Endothelial cell (in vitro differentiated cells): ENCODE measurements at regions not wholly inside any gene's neighbourhood (a gene's known extent, or its start where the extent isn't known, plus 50 kb on each side); places are given as distances from the start of the nearest gene placed in this dataset.

Source experiments
- DNase-seq: peaks from one replicate; pipeline ENCODE4 v3.0.0; 2021; ENCODE audit warnings: low spot score
- H3K27ac Mint-ChIP-seq: one replicate; pipeline ENCODE4 v1.8.0; 2021; ENCODE audit warnings: mixed read lengths, inconsistent platforms; ENCODE audit not compliant: unreplicated experiment
- H3K27me3 Mint-ChIP-seq: one replicate; pipeline ENCODE4 v1.8.0; 2021; ENCODE audit warnings: mild to moderate bottlenecking, moderate library complexity, mixed read lengths, inconsistent platforms; ENCODE audit not compliant: unreplicated experiment
- H3K36me3 Mint-ChIP-seq: one replicate; pipeline ENCODE4 v1.8.0; 2021; ENCODE audit warnings: mild to moderate bottlenecking, low read depth, mixed read lengths, inconsistent platforms; ENCODE audit not compliant: unreplicated experiment
- H3K4me1 Mint-ChIP-seq: one replicate; pipeline ENCODE4 v1.8.0; 2021; ENCODE audit warnings: mild to moderate bottlenecking, mixed read lengths, inconsistent platforms; ENCODE audit not compliant: unreplicated experiment
- H3K4me3 Mint-ChIP-seq: one replicate; pipeline ENCODE4 v1.8.0; 2021; ENCODE audit warnings: mild to moderate bottlenecking, mixed read lengths, inconsistent platforms; ENCODE audit not compliant: unreplicated experiment
- H3K9me3 Mint-ChIP-seq: one replicate; pipeline ENCODE4 v1.8.0; 2021; ENCODE audit warnings: mixed read lengths, inconsistent platforms; ENCODE audit not compliant: unreplicated experiment
- CTCF ChIP-seq: fragments of 200-600 bp; sonication (generic); IDR thresholded peaks from one replicate; pipeline ENCODE4 v1.5.0; 2021; ENCODE audit warnings: antibody characterized with exemption; ENCODE audit not compliant: unreplicated experiment

DNA sequence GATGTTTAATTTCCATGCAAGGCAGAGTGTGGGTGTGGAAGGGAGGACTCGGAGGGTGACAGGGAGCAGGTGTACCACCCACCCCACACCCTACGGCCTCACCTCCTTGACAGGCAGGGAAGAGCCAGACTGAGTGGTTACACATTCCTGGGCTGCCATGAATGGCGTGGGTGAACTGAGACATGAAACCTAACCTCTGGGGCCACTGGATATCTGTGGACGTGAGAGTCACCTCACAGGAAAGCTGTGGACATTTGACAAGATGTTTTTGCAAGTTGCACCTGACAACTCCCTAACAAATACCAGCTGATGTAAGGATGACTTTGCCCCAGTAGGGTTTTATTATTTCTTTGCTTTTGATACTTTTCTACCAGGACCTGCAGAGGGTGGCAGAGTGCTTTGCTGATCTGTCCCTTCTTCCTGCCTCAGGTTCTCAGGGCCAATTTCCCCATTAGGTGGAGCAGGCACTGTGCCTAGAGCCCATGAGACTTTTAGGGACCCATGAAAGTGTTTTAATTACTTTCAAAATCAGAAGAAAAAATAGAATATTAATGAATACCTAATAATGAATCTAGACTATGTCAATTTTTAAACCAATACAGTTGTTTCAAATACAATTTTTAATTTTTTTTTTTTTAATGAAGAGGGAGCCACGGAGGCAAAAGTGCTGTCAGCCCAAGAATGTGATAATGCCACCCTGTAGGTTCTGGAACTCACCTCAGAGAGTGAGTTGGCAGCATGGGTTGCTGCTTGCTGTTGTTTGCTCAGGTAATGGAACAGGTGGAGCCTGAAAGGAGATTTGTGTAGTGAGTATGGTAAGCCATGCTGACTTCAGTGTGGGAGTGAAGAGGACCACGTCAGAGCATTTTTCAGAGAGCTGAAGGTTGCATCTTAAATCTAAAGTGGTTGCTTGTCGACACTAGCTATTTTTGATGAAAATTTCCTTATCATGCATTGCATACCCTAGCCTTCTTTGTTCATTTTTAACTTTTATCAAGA, 58.0 kb upstream of the CYSLTR2 start:
- peak; percentile 37 for DNase-seq
- no peaks in the 10 kb centered on the region for H3K9me3 Mint-ChIP-seq
- TF ChIP-seq CTCF = no peak
- peaks cover 10% of the 10 kb centered on the region for H3K27me3 Mint-ChIP-seq
- H3K27ac Mint-ChIP-seq = no peak overlapping the region
- H3K4me1 Mint-ChIP-seq = peaks cover 12% of the 10 kb centered on the region
- peaks cover 15% of the 10 kb centered on the region for H3K36me3 Mint-ChIP-seq
- no peak overlapping the region for H3K4me3 Mint-ChIP-seq

GRCh38 chr13:48600374-48601364, 53.1 kb upstream of the CYSLTR2 start:
- Mint-ChIP-seq H3K4me3 (no peak overlapping the region), H3K36me3 (peaks cover 14% of the 10 kb centered on the region), H3K9me3 (no peaks in the 10 kb centered on the region), H3K4me1 (peaks cover 8% of the 10 kb centered on the region), H3K27me3 (peaks cover 7% of the 10 kb centered on the region), H3K27ac (no peak overlapping the region)
- TF ChIP-seq CTCF = no peak
- no peak for DNase-seq

DNA sequence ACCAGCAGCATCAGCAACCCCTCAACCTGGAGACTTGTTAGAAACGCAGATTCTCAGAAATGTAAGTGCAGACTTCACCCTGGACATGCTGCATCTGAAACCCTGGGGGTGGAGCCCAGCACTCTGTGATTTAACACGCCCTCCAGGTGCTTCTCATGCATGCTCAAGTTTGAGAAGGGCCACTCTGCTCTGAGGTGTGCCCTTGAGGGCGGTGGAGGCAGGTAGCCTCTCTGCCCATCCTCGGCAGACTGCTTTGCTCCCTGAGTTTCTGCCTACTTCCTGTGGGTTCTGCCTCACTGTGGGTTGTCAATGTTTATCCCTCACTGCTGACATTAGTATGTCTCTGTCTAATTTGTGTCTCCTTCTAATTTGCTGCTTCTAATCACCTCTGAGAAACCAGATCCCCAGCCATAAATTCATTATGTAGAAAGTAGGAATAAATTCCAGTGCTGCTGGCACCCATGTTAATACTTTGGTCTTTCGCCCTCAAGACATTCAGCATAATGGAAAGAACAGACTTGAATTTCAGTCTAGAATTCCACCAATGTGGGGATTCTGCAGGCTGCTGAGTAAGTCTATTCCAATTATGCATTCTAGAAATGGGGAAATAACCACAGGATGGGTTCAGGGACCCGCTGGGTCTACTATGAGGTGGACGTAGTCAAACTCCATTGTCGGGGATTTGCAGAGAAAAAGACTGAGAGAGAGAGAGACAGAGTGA, 51.3 kb upstream of the CYSLTR2 start:
- H3K27ac Mint-ChIP-seq = no peak overlapping the region
- H3K36me3 Mint-ChIP-seq = peaks cover 14% of the 10 kb centered on the region
- no peak for DNase-seq
- peaks cover 8% of the 10 kb centered on the region for H3K4me1 Mint-ChIP-seq
- peaks cover 7% of the 10 kb centered on the region for H3K27me3 Mint-ChIP-seq
- TF ChIP-seq CTCF = no peak
- no peaks in the 10 kb centered on the region for H3K9me3 Mint-ChIP-seq
- no peak overlapping the region for H3K4me3 Mint-ChIP-seq

DNA sequence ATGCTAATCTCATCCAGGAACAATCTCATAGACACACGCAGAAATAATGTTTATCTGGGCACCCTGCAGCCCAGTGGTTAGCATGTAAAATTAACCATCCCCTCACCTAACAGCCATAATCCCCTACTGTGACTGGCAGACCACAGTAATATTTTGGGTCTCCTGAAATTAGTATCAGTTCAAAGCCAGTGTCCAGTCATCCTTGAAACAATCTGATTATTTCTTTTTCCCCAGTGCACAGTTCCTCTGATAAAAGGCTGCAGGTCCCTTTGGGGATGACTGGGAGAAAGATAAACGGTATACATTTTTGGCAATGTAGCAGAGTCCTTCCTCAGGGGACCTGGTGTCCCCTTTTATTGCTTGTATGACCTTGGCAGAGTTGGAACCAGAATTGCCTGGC, 50.4 kb upstream of the CYSLTR2 start:
- DNase-seq = no peak
- Mint-ChIP-seq H3K4me3 (no peak overlapping the region), H3K4me1 (peaks cover 8% of the 10 kb centered on the region), H3K27ac (no peak overlapping the region), H3K36me3 (peaks cover 5% of the 10 kb centered on the region), H3K9me3 (no peaks in the 10 kb centered on the region), H3K27me3 (peaks cover 6% of the 10 kb centered on the region)
- no peak for TF ChIP-seq CTCF
